IMR-90 (cell line): ENCODE measurements at regions not wholly inside any gene's neighbourhood (a gene's known extent, or its start where the extent isn't known, plus 50 kb on each side); places are given as distances from the start of the nearest gene placed in this dataset.

Source experiments
- ATAC-seq: fragments of 200-7000 bp; cut with Tn5 transposase; 2 replicates; pipeline ENCODE4 v1.9.1; 2020; ENCODE audit warnings: low read depth, mild to moderate bottlenecking, moderate library complexity
- BruUV-seq: library from RNA; stranded (reverse); fragments of 400-500 nt; replicated peaks from 2 replicates; lab custom pipeline; 2021; lab: Mats Ljungman, UMichigan
- CTCF ChIA-PET: fragments of 300-600 bp; formaldehyde crosslinking; extraction: SDS; loops from one replicate; lab custom pipeline; 2021; ENCODE audit warnings: antibody characterized with exemption; lab: Yijun Ruan, JAX
- POLR2A ChIA-PET: fragments of 300-600 bp; sonication (Branson Sonifier 250); formaldehyde crosslinking; loops from one replicate; lab custom pipeline; 2022; ENCODE audit warnings: antibody characterized with exemption; ENCODE audit not compliant: unreplicated experiment; lab: Charles Lee
- DNase-seq: peaks from one replicate; pipeline ENCODE4 v3.0.0; 2013
- H2AFZ ChIP-seq: replicated peaks from 2 replicates; pipeline ENCODE3; 2013; ENCODE audit warnings: low read length, mild to moderate bottlenecking; ENCODE audit not compliant: poor library complexity
- H2AK5ac ChIP-seq: 2 replicates; pipeline ENCODE4 v1.6.1; 2013; ENCODE audit warnings: low read depth, low read length, inconsistent platforms
- H2AK9ac ChIP-seq: replicated peaks from 2 replicates; pipeline ENCODE3; 2013; ENCODE audit warnings: mild to moderate bottlenecking, low read depth, low read length, moderate library complexity; ENCODE audit not compliant: poor library complexity
- H2BK120ac ChIP-seq: 2 replicates; pipeline ENCODE4 v1.6.1; 2013; ENCODE audit warnings: low read depth, low read length, inconsistent platforms
- H2BK15ac ChIP-seq: 3 replicates; pipeline ENCODE4 v1.6.1; 2013; ENCODE audit warnings: low read depth, low read length, inconsistent platforms
- H2BK20ac ChIP-seq: 2 replicates; pipeline ENCODE4 v1.6.1; 2013; ENCODE audit warnings: low read depth, mild to moderate bottlenecking, inconsistent platforms, low read length, moderate library complexity
- H2BK5ac ChIP-seq: 2 replicates; pipeline ENCODE4 v1.6.1; 2013; ENCODE audit warnings: mild to moderate bottlenecking, low read depth, low read length, inconsistent platforms; ENCODE audit not compliant: poor library complexity, severe bottlenecking
- H3K14ac ChIP-seq: replicated peaks from 2 replicates; pipeline ENCODE4 v1.6.1; 2013; ENCODE audit warnings: low read depth, low read length, inconsistent platforms
- H3K18ac ChIP-seq: 2 replicates; pipeline ENCODE4 v1.6.1; 2013; ENCODE audit warnings: low read depth, low read length, control low read depth
- H3K23ac ChIP-seq: 2 replicates; pipeline ENCODE4 v1.6.1; 2013; ENCODE audit warnings: low read depth, low read length, inconsistent platforms
- H3K27ac ChIP-seq: 2 replicates; pipeline ENCODE4 v1.5.1; 2013; ENCODE audit warnings: mild to moderate bottlenecking, control low read depth, low read length; ENCODE audit not compliant: insufficient read depth
- H3K27me3 ChIP-seq: 2 replicates; pipeline ENCODE4 v1.6.1; 2013; ENCODE audit warnings: low read length; ENCODE audit not compliant: control insufficient read depth, insufficient read depth
- H3K36me3 ChIP-seq: 2 replicates; pipeline ENCODE4 v1.6.1; 2013; ENCODE audit warnings: low read length, mixed read lengths; ENCODE audit not compliant: control insufficient read depth, insufficient read depth
- H3K4ac ChIP-seq: 2 replicates; pipeline ENCODE4 v1.6.1; 2013; ENCODE audit warnings: low read depth, low read length, inconsistent platforms
- H3K4me1 ChIP-seq: 2 replicates; pipeline ENCODE4 v1.6.1; 2013; ENCODE audit warnings: low read length, mixed read lengths; ENCODE audit not compliant: control insufficient read depth, insufficient read depth
- H3K4me2 ChIP-seq: 2 replicates; pipeline ENCODE4 v1.6.1; 2013; ENCODE audit warnings: low read depth, mild to moderate bottlenecking, control low read depth, low read length, moderate library complexity
- H3K4me3 ChIP-seq: 2 replicates; pipeline ENCODE4 v1.5.1; 2013; ENCODE audit warnings: low read depth, mild to moderate bottlenecking, control low read depth, low read length, moderate library complexity; ENCODE audit not compliant: insufficient read depth
- H3K56ac ChIP-seq: 2 replicates; pipeline ENCODE4 v1.6.1; 2013; ENCODE audit warnings: low read length, inconsistent platforms; ENCODE audit not compliant: insufficient read depth; ENCODE audit errors: extremely low read depth
- H3K79me1 ChIP-seq, 2 experiments: 2 replicates each; pipeline ENCODE4 v1.6.1; 2013; ENCODE audit warnings: low read length in 2 of 2, inconsistent platforms in 1 of 2, low read depth in 1 of 2
- H3K9ac ChIP-seq: 2 replicates; pipeline ENCODE4 v1.6.1; 2013; ENCODE audit warnings: low read depth, low read length, control low read depth
- H3K9me1 ChIP-seq: 2 replicates; pipeline ENCODE4 v1.6.1; 2013; ENCODE audit warnings: low read length, inconsistent platforms; ENCODE audit not compliant: insufficient read depth
- H3K9me3 ChIP-seq: 2 replicates; pipeline ENCODE4 v1.6.1; 2013; ENCODE audit warnings: low read length; ENCODE audit not compliant: control insufficient read depth, insufficient read depth
- H4K20me1 ChIP-seq: 2 replicates; pipeline ENCODE4 v1.6.1; 2013; ENCODE audit warnings: low read length, inconsistent platforms; ENCODE audit not compliant: insufficient read depth
- H4K5ac ChIP-seq: 2 replicates; pipeline ENCODE4 v1.6.1; 2013; ENCODE audit warnings: mild to moderate bottlenecking, low read depth, low read length, control low read depth
- H4K8ac ChIP-seq, 2 experiments: 2 replicates each; pipeline ENCODE4 v1.6.1; 2013; ENCODE audit warnings: low read depth in 2 of 2, low read length in 2 of 2, control low read depth in 1 of 2, inconsistent platforms in 1 of 2
- H4K91ac ChIP-seq: 2 replicates; pipeline ENCODE4 v1.6.1; 2013; ENCODE audit warnings: low read depth, low read length, inconsistent platforms; ENCODE audit not compliant: insufficient read depth
- CEBPB ChIP-seq: IDR thresholded peaks from 2 replicates; pipeline ENCODE4 v1.6.1; 2012; ENCODE audit warnings: low read depth, low read length, improper control_type of control experiment
- CHD1 ChIP-seq: IDR thresholded peaks from 2 replicates; pipeline ENCODE4 v1.6.1; 2012; ENCODE audit warnings: low read depth, low read length, improper control_type of control experiment
- CTCF ChIP-seq: conservative IDR thresholded peaks from 2 replicates; pipeline ENCODE4 v1.5.1; 2012; ENCODE audit warnings: mild to moderate bottlenecking, low read depth, low read length, improper control_type of control experiment
- ELK1 ChIP-seq: fragments of 150-350 bp; IDR thresholded peaks from 2 replicates; pipeline ENCODE4 v1.6.1; 2016; ENCODE audit warnings: low read depth, mild to moderate bottlenecking, low read length, moderate library complexity, borderline replicate concordance
- MAFK ChIP-seq: IDR thresholded peaks from 2 replicates; pipeline ENCODE4 v1.6.1; 2012; ENCODE audit warnings: low read depth, low read length, improper control_type of control experiment
- MAZ ChIP-seq: IDR thresholded peaks from 2 replicates; pipeline ENCODE4 v1.6.1; 2012; ENCODE audit warnings: low read depth, mild to moderate bottlenecking, low read length, improper control_type of control experiment, moderate library complexity, borderline replicate concordance
- MXI1 ChIP-seq: IDR thresholded peaks from 2 replicates; pipeline ENCODE4 v1.6.1; 2012; ENCODE audit warnings: low read depth, mild to moderate bottlenecking, low read length, moderate library complexity, borderline replicate concordance
- NFE2L2 ChIP-seq: fragments of 150-350 bp; IDR thresholded peaks from 2 replicates; pipeline ENCODE4 v1.6.1; 2016; ENCODE audit warnings: low read depth, mild to moderate bottlenecking, low read length
- POLR2A ChIP-seq: IDR thresholded peaks from 2 replicates; pipeline ENCODE4 v1.6.1; 2012; ENCODE audit warnings: mild to moderate bottlenecking, low read depth, low read length
- RAD21 ChIP-seq: IDR thresholded peaks from 2 replicates; pipeline ENCODE4 v1.6.1; 2012; ENCODE audit warnings: low read length, improper control_type of control experiment
- RCOR1 ChIP-seq: IDR thresholded peaks from 2 replicates; pipeline ENCODE4 v1.6.1; 2012; ENCODE audit warnings: mild to moderate bottlenecking, low read length, improper control_type of control experiment; ENCODE audit not compliant: insufficient replicate concordance
- RFX5 ChIP-seq: IDR thresholded peaks from 2 replicates; pipeline ENCODE4 v1.8.0; 2012; ENCODE audit warnings: low read depth, mild to moderate bottlenecking, low read length, moderate library complexity
- SMC3 ChIP-seq: fragments of 150-350 bp; IDR thresholded peaks from 2 replicates; pipeline ENCODE4 v1.6.1; 2016; ENCODE audit warnings: low read depth, mild to moderate bottlenecking, antibody characterized with exemption, low read length, moderate library complexity
- WGBS, 2 experiments: methylation state at CpG; one replicate each; pipeline versions ENCODE4 v1.1.5 to v1.1.7; 2013; ENCODE audit warnings: missing lambda C conversion rate in 2 of 2; ENCODE audit not compliant: insufficient read length in 1 of 2; ENCODE audit errors: extremely low coverage in 2 of 2; 5-methylcytosine and 5-hydroxymethylcytosine counted together
- dilution Hi-C: fragments of 300-500 bp; cut with HindIII; formaldehyde crosslinking; loops from one replicate; pipeline ENCODE4 v1.14.3; 2018; ENCODE audit warnings: low sequenced_read_pairs; ENCODE audit not compliant: unreplicated experiment
- in situ Hi-C: fragments of 300-500 bp; cut with MboI; formaldehyde crosslinking; loops from 3 replicates; pipeline ENCODE4 v1.14.3; 2019; ENCODE audit warnings: low sequenced_read_pairs, inconsistent platforms, mixed read lengths
- intact Hi-C: fragments of 100-400 bp; cut with micrococcal nuclease; formaldehyde crosslinking; loops from 2 replicates; pipeline ENCODE4 v1.10.0; 2022

- CTCF ChIA-PET, result no interaction called here
- in situ Hi-C loops (no loop called here), intact Hi-C loops (no loop called here), dilution Hi-C loops (no loop called here)
- no peak overlapping the region; the same call in 1 of the 2 replicates for H3K23ac ChIP-seq
- WGBS, 2 experiments, result 67% methylated on average over 1 of the region's 3 CpGs; no CpG with 5 or more reads in 1 of the 2 experiments
- H3K56ac ChIP-seq, result no peak overlapping the region
- no peak overlapping the region for H4K91ac ChIP-seq
- DNase-seq, result no peak
- no peaks in the 10 kb centered on the region for H3K9me1 ChIP-seq
- no peak overlapping the region for H3K4ac ChIP-seq
- H3K9me3 ChIP-seq, result no peaks in the 10 kb centered on the region
- H3K27ac ChIP-seq, result no peak overlapping the region
- H2AK9ac ChIP-seq, result no peak overlapping the region
- no peaks in the 10 kb centered on the region; the same call in 1 of the 2 replicates for H3K4me1 ChIP-seq
- no peak overlapping the region for H3K14ac ChIP-seq
- H2BK15ac ChIP-seq, result peak overlapping the region; percentile 25; the same call in 1 of the 3 replicates
- no peak overlapping the region for H4K8ac ChIP-seq
- ATAC-seq, result no peak
- TF ChIP-seq CEBPB, result no peak
- no peak for TF ChIP-seq MAZ
- TF ChIP-seq RFX5, result no peak
- TF ChIP-seq SMC3, result no peak
- TF ChIP-seq CHD1, result no peak
- TF ChIP-seq CTCF, result no peak
- TF ChIP-seq RAD21, result no peak
- TF ChIP-seq NFE2L2, result no peak
- TF ChIP-seq MAFK, result no peak
- no peak for TF ChIP-seq MXI1
- no peak for TF ChIP-seq ELK1
- no peak for TF ChIP-seq RCOR1
- TF ChIP-seq POLR2A, result no peak
- H4K5ac ChIP-seq, result no peak overlapping the region
- no peak overlapping the region for H3K9ac ChIP-seq
- no peak overlapping the region for H2BK120ac ChIP-seq
- no TSS peak for BruUV-seq
- H3K79me1 ChIP-seq, result no peaks in the 10 kb centered on the region
- H2BK5ac ChIP-seq, result no peak overlapping the region
- no peaks in the 10 kb centered on the region for H4K20me1 ChIP-seq
- H2AK5ac ChIP-seq, result no peak overlapping the region
- no peak overlapping the region for H3K4me3 ChIP-seq
- no peaks in the 10 kb centered on the region for H3K36me3 ChIP-seq
- no peak overlapping the region for H2AFZ ChIP-seq
- POLR2A ChIA-PET, result no interaction called here
- peak overlapping the region; percentile 15; the same call in 1 of the 2 replicates for H2BK20ac ChIP-seq
- no peaks in the 10 kb centered on the region for H3K27me3 ChIP-seq
- H3K18ac ChIP-seq, result no peak overlapping the region
- no peak overlapping the region for H3K4me2 ChIP-seq
These were observed 235.1 kb upstream of the PWP1 start for GRCh38 chr12:107450541-107450940.
